Upper lobe of left lung (tissue), 4 donors: ENCODE measurements at regions not wholly inside any gene's neighbourhood (a gene's known extent, or its start where the extent isn't known, plus 50 kb on each side); places are given as distances from the start of the nearest gene placed in this dataset.
"Not testable (repeated sequence)": the region's sequence is repeated elsewhere in the genome, so short reads cannot be mapped to it uniquely, and the experiment has no call there.

ENCODE experiments used
- POLR2AphosphoS5 ChIP-seq, 2 donors: sonication (generic); formaldehyde crosslinking; IDR thresholded peaks; one replicate each; pipeline ENCODE4 v1.5.1; 2017; ENCODE audit warnings: antibody characterized with exemption in 2 of 2
- TF ChIP-seq, protein P1 (sequence below), 6 experiments: fragments of 450-650 bp in 4 of 6; fragments of 200-600 bp in 2 of 6; sonication (generic) in 2 of 6; IDR thresholded peaks; one replicate each; pipeline ENCODE4 v1.5.1; 2016 to 2019; ENCODE audit warnings: antibody characterized with exemption in 6 of 6

GRCh38 chr13:22942831-22943230 is 237.9 kb upstream of the SGCG start:
- TF ChIP-seq, protein P1, sequence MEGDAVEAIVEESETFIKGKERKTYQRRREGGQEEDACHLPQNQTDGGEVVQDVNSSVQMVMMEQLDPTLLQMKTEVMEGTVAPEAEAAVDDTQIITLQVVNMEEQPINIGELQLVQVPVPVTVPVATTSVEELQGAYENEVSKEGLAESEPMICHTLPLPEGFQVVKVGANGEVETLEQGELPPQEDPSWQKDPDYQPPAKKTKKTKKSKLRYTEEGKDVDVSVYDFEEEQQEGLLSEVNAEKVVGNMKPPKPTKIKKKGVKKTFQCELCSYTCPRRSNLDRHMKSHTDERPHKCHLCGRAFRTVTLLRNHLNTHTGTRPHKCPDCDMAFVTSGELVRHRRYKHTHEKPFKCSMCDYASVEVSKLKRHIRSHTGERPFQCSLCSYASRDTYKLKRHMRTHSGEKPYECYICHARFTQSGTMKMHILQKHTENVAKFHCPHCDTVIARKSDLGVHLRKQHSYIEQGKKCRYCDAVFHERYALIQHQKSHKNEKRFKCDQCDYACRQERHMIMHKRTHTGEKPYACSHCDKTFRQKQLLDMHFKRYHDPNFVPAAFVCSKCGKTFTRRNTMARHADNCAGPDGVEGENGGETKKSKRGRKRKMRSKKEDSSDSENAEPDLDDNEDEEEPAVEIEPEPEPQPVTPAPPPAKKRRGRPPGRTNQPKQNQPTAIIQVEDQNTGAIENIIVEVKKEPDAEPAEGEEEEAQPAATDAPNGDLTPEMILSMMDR (IDR thresholded peaks at IDR 0.05): not testable (repeated sequence)
- not testable (repeated sequence) for TF ChIP-seq POLR2AphosphoS5 (IDR thresholded peaks at IDR 0.05)
